Activated T-cell treated with anti-CD3 and anti-CD28 coated beads for 24 hours (primary cell): ENCODE measurements at regions not wholly inside any gene's neighbourhood (a gene's known extent, or its start where the extent isn't known, plus 50 kb on each side); places are given as distances from the start of the nearest gene placed in this dataset.

Experiments used
- DNase-seq: peaks from one replicate; pipeline ENCODE4 v3.0.0-alpha.2; 2020; ENCODE audit warnings: low read depth

GRCh38 chrX:13147733-13148132 lies 103.3 kb upstream of the FAM9C start:
- no peak for DNase-seq

DNA sequence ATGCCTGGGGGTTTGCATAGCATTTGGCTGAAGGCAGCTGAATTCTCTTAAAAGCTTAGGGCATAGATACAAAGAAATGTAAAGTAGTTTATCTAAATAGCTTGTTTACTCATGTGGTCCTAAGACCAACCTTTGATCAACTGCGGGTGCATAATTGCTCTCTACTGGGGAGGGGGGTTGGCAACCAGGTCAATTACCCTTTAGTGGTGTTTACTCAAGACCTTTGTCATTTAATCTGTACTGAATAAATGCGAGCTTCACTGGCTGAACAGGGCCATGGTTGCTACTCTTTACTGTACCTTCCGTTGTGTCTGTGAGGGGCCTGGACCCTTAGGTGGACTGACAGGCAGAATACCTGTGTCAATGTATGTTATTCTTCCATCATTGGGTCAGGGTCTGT lies 102.7 kb upstream of the FAM9C start:
- no peak for DNase-seq

GRCh38 chrX:13144927-13145655 lies 100.7 kb upstream of the FAM9C start:
- no peak for DNase-seq

DNA sequence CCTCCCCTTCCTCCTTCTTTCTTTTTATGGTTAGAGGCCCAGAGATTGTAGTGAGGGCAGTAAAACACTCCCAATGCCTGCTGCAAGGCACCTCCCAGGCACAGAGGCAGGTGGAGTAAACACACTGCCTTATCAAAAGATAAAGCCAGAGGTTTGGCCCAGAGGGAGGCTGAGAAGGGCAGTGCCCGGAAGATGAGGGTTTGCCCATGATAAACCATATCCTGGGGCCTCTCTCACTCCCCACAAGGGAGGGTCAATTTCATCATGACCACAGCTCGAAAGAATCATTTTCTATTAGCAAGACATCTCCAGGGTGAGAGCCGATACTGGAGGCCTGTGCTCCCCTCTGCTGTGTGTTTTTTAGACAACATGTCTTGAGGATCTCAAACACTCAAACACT lies 98.5 kb upstream of the FAM9C start:
- no peak for DNase-seq

DNA sequence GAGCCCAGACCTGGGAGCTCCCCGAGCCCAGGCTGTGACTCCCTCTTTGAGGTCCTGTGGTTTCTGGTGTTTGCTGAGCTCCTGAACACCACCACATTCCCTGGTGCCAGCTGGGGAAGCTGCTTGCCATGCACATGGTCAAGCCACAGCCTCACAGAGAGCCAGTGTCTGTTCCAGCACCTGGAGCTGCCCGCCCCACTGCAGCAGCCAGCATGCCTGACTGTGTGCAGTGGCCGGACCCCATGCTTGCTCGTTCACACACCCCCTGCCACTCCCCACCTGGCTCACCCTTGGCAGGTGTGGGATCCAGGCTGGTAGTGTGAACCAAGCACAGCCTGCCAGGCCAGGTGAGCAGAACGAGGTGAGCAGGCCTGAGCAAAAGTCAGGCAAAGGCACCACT lies 95.6 kb upstream of the FAM9C start:
- no peak for DNase-seq

DNA sequence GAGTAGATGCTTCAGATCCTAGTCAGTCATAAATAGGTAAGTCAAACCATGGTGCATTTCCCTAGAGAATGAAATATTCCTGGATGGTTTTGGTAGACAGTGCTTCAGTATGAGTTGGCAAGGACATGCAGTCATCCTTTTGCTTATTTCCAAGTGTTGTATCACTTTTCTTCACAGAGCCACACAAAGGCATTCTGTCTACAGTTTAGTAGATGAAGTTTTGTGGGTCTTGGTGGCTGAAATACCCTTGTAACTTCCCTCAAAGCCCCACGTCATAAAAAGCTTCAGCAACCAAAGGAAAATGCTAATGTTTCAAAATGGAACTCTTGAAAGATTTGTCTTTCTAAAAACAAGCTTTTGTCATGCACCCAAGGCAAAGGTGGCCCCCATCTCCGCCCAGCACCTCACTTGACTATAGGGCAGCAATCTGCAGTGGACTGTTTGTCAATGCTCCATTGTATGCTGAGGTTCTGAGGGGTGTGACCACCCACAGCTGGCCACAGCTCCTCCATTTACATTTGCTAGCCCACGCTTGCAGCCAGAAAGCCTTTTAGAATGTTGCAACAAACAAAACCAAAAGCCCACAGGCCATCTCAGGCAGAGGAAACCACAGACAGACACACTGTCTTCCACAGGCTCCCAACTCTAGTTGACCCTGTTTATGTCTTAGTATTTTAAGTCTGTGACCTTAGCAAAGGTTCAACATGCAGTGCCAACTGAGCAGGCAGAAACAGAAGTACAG lies 87.1 kb upstream of the FAM9C start:
- no peak for DNase-seq

DNA sequence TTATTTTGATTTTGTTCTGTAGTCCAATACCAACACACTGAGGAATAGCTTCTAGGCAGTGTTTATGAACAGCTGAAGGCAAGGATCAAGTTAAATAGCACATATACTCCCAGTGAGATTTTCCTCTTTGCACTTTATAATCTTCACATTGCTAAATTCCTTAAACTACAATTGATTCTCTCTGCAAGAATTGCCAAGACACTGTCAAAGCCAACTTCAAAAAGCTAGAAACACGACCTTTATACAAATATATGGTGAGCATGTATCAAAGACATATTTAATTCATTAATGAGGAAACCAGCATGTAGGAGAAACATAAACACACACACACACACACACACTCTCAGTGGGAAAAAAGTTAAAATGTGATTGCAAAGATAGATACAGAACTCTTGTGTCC lies 86.4 kb upstream of the FAM9C start:
- DNase-seq = no peak

GRCh38 chrX:13128104-13128503 lies 83.7 kb upstream of the FAM9C start:
- DNase-seq = no peak

GRCh38 chrX:13126775-13127174 lies 82.4 kb upstream of the FAM9C start:
- DNase-seq = no peak

DNA sequence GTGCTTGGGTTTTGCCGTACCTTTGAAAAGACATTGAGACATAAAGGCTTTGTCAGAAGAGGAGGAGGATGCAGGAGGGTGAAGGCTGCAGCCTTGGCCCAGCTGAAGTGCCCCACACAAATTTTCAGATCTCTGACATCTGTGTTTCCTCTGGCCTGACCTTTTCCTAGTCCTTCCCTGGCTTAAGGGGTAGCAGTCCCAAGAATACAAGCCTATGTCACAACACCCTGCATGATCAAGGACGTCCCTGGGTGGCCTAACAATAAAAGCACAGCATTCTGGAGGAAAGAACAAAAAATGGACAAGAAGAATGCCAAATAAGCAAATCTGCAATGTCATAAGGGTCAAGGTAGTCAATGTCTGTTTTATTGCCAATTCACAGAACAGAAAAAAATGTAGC lies 80.8 kb upstream of the FAM9C start:
- DNase-seq = no peak

DNA sequence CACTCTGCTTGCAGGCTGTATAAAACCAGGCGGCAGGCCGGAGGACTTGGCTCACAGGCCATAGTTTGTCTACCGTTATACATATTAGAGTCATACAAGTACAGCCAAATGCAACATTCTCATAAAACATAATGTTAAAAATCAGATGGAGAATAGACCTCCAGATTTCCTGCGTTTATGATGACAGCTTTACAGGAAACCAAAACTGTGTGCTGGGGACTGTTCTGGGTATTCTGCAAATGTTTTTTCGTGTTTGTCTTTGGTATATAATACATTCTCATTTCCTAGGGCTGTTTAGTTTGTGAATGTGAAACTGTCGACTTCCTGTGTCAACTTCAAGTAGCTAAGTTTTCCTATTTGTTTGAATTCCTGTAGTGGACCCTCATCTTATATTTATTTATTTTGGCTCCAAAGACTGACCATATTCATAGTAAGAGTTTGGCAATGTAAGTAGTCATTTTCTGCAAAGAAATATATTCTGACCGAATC lies 79.5 kb upstream of the FAM9C start:
- DNase-seq = no peak

- no peak for DNase-seq
Measured at GRCh38 chrX:13123247-13123856, 78.9 kb upstream of the FAM9C start.

DNA sequence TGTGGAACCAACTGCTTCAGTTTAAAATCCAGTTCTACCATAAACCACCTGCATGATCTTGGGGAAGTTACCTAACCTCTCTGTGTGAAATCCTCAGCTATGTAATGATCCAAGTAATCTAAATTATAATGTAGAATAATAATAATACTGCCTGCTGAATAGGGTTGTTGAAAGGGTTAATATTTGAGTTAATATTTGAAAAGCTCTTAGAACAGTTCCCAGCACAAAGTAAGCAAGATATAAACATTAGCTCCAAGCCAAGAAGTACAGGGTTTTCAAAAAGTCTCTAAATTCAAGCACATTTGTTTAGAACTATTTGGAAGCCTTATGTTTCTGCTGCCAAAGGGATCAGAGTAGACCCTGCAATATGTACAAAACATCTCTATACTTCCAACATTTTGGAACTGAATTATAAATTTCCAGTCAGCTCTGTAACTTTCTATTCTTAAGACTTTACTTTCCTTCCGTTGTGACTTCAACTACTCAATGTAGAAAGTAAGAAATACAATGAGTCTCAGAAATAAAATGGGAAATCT lies 76.7 kb upstream of the FAM9C start:
- no peak for DNase-seq

DNA sequence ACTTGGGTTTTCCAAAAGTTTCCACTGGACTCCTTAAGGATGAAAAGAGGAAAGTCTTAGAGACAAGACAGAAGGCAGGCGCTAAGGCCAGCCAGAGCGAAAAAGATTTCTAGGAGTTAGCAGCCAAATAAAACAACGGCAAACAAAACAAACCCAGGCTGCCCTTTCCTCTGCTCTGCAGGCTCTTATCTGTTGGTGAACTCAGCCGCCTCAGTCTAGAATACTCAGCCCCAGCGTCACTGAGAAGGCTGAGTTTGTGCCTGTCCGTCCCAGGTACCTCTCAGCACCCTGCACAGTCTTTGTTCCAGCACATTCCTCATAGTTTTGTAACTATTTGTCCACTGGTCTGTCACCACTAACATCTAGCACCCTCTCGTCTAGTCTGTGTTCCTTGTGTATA lies 75.6 kb upstream of the FAM9C start:
- no peak for DNase-seq

DNA sequence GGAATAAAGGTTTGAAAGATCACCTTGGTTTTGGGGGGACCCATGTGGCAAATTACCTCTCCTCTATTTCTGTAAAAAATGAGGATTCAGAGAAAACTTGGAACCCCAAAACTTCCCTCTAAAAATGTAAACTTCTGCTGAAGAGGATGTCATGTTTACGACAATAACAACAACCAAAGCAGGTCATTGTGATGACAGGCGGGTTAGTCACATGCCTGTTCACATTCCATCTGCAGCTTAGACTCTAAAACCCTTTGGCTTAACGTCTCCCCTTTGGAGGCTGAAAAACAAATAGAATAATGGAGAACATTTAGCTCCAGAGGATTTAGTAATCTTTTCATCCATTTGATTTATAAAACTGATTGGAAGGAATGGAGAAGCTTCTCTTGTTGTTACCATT lies 75.0 kb upstream of the FAM9C start:
- no peak for DNase-seq

GRCh38 chrX:13115146-13115855 lies 70.9 kb upstream of the FAM9C start:
- no peak for DNase-seq

DNA sequence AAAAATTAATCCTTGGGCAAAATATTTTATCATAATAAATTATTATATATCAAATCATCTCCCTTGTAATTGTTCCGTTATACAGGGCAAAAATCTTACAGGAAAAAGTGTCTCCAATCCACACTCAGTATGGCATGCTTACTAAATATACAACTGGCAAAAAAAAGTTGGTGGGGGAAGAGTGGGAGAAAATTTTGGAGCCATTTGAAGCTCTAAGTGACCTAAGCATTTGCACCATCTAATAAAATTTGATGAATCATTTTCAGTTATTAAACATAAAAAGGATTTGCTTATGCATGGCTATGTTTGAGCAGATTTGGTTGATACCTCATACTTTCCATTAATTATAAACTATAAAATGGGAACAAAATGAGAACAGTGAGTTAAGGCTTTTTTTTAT lies 68.1 kb upstream of the FAM9C start:
- DNase-seq = no peak

DNA sequence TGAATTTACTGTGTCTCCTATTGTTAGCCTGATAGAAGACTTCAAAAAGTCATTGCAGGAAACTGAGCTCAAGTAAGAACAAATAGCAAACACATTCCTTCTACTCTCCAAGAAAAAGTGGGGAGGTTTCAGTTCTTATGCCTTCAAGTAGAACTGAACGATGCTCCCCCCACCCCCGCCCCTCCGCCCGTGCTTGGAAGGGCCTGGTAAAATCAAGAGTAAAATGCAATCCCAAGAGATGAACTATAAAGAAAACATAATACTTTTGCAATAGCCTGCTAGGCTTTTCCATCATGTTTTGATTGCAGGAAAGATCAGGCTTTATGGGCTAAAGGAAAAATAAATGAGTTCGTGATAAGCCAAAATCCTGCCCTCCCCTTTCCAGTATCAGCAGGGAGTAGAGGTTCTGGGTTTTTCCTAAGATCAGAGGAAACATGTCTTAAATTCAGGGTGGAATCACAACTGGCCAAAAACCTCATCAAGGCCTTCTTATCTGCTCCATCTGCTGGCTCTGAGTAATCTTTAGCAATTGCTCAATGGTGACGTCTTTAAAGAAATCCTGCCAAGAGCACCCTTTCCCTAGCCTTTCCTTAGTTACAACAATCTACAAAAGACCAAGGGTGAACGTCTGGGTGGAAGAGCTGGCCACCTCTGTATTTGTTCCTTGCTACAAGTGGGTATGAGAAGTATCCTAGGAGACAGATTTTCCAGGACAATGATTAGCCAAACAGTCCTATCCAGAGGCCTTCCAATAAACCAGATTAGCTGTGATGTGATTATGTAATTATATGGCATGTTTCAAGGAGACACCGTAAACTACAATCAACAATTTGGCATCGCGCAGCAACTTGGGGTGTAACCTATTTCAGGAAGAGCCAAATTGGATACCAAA lies 66.3 kb upstream of the FAM9C start:
- DNase-seq = no peak

DNA sequence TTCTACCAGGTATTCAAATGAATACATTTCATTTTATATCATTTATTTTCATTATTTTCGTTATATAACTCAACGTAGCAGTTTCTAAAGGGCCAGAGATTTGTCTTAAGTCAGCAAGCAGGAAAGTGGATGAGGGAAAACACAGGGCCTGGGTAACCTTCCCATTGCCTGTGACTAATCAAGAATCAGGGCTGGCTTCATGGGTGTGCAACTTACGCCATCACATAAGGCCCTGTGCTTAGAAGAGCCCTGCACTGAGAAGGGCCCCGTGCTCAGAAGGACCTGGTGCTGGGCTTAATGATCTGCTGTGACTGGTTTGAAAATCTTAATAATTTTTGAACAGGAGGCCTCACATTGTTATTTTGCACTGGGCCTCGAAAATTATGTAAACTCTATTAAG lies 65.4 kb upstream of the FAM9C start:
- no peak for DNase-seq

- no peak for DNase-seq
Measured at GRCh38 chrX:13103914-13104274, 59.5 kb upstream of the FAM9C start.

DNA sequence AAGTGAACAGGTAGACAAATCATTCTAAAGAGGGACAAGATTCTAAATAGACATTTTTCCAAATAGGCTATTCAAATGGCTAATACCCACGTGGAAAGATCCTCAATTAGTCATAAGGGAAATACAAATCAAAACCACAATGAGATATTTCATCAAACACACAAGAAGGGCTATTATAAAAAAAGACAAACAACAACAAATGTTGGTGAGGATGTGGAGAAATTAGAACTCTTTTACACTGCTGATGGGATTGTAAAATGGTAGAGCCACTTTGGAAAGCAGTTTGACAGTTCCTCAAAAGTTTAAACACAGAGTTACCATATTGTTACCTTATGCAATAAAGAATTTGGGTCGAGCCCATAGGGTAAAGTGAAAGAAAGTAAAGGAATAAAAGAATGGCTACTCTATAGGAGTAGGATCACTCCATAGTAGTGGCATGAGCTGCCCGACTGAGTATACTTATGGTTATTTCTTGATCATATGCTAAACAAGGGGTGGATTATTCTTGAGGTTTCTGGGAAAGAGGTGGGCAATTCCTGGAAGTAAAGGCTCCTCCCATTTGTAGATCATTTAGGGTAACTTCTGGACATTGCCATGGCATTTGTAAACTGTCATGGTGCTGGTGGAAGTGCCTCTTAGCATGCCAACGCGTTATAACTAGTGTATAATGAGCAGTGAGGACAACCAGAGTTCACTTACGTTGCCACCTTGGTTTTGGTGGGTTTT lies 58.9 kb upstream of the FAM9C start:
- no peak for DNase-seq
